Calu3 (cell line): ENCODE measurements at regions not wholly inside any gene's neighbourhood (a gene's known extent, or its start where the extent isn't known, plus 50 kb on each side); places are given as distances from the start of the nearest gene placed in this dataset.

ENCODE experiments used
- BruUV-seq: library from RNA; stranded (reverse); fragments of 400-500 nt; replicated peaks from 2 replicates; lab custom pipeline; 2021; lab: Mats Ljungman, UMichigan
- CTCF ChIA-PET: fragments of 300-600 bp; sonication (Branson Sonifier 250); formaldehyde crosslinking; loops from one replicate; lab custom pipeline; 2022; ENCODE audit warnings: antibody characterized with exemption; lab: Charles Lee
- DNase-seq: peaks from one replicate; pipeline ENCODE4 v3.0.0; 2022
- H3K27ac Mint-ChIP-seq: one replicate; pipeline ENCODE4 v1.8.0; 2022; ENCODE audit warnings: mixed read lengths; ENCODE audit not compliant: unreplicated experiment
- H3K27me3 Mint-ChIP-seq: one replicate; pipeline ENCODE4 v1.8.0; 2022; ENCODE audit warnings: mixed read lengths; ENCODE audit not compliant: unreplicated experiment
- H3K36me3 Mint-ChIP-seq: one replicate; pipeline ENCODE4 v1.8.0; 2022; ENCODE audit warnings: mild to moderate bottlenecking, moderate library complexity, mixed read lengths; ENCODE audit not compliant: insufficient read depth, unreplicated experiment
- H3K4me1 Mint-ChIP-seq: one replicate; pipeline ENCODE4 v1.8.0; 2022; ENCODE audit warnings: mild to moderate bottlenecking, low read depth, mixed read lengths; ENCODE audit not compliant: unreplicated experiment
- H3K4me3 Mint-ChIP-seq: one replicate; pipeline ENCODE4 v1.8.0; 2022; ENCODE audit warnings: mild to moderate bottlenecking, low read depth, moderate library complexity, mixed read lengths; ENCODE audit not compliant: unreplicated experiment
- H3K9me3 Mint-ChIP-seq: one replicate; pipeline ENCODE4 v1.8.0; 2022; ENCODE audit warnings: low read depth, mixed read lengths; ENCODE audit not compliant: unreplicated experiment
- CTCF ChIP-seq: fragments of 200-600 bp; IDR thresholded peaks from one replicate; pipeline ENCODE4 v1.8.0; 2022; ENCODE audit warnings: antibody characterized with exemption; ENCODE audit not compliant: unreplicated experiment
- intact Hi-C: fragments of 100-400 bp; cut with micrococcal nuclease; formaldehyde crosslinking; loops from one replicate; pipeline ENCODE4 v1.10.0; 2022; ENCODE audit not compliant: unreplicated experiment

GRCh38 chr2:2524348-2524941 lies 193.4 kb upstream of the MYT1L start:
- intact Hi-C loops: no loop called here
- Mint-ChIP-seq H3K4me1 (no peaks in the 10 kb centered on the region), H3K27ac (no peak overlapping the region), H3K9me3 (peaks cover 17% of the 10 kb centered on the region), H3K4me3 (no peak overlapping the region), H3K36me3 (no peaks in the 10 kb centered on the region), H3K27me3 (no peaks in the 10 kb centered on the region)
- TF ChIP-seq CTCF: no peak
- no TSS peak for BruUV-seq
- CTCF ChIA-PET: no interaction called here
- DNase-seq: no peak

DNA sequence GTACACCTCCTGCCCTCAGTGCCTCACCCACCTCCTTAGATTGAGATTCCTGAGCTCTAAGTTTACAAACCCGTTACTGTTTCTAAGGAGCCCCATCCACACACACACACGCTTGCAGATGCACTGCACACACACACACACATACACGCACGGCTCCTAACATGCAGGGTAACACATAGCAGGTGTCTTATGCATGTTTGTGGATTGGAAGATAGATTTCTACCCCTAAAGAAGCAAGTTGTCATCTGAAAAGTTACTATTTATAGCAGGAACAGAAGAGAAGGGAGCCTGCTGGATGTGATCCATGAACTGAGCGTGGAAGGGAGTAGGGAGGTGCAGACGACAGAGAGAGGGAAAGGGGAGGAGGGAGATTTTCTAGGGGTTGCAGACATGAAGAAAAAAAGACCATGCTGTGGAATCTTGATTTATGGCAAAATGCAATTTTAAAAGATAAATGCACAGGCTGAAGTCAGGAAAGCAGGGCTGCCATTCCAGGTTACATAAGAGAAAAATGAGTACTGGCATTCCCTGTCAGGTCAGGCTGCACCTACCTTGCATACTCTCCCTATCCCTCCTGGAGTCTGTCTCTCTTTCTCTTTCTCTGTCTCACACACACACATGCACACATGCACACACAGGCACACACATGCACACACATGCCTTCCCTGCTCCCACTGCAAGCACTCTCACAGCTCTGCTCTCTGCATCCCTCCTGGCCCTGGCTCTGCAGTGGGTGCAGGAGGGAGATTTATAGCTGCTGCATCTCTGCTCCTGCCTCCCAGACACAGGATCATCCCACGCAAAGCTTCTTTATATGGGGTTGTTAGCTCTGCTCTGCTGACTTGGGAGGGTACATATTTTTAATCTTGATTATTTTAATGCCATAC lies 192.6 kb upstream of the MYT1L start:
- Mint-ChIP-seq H3K27ac (no peak overlapping the region), H3K27me3 (no peaks in the 10 kb centered on the region), H3K36me3 (no peaks in the 10 kb centered on the region), H3K4me3 (no peak overlapping the region), H3K9me3 (peaks cover 17% of the 10 kb centered on the region), H3K4me1 (no peaks in the 10 kb centered on the region)
- no peak for TF ChIP-seq CTCF
- no TSS peak for BruUV-seq
- CTCF ChIA-PET: no interaction called here
- intact Hi-C loops: no loop called here
- no peak for DNase-seq

GRCh38 chr2:2520401-2520811 lies 189.3 kb upstream of the MYT1L start:
- H3K4me3 Mint-ChIP-seq: no peak overlapping the region
- DNase-seq: no peak
- CTCF ChIA-PET: no interaction called here
- H3K36me3 Mint-ChIP-seq: no peaks in the 10 kb centered on the region
- no peaks in the 10 kb centered on the region for H3K4me1 Mint-ChIP-seq
- no peak overlapping the region for H3K27ac Mint-ChIP-seq
- H3K27me3 Mint-ChIP-seq: no peaks in the 10 kb centered on the region
- TF ChIP-seq CTCF: no peak
- peaks cover 23% of the 10 kb centered on the region for H3K9me3 Mint-ChIP-seq
- intact Hi-C loops: no loop called here
- no TSS peak for BruUV-seq

DNA sequence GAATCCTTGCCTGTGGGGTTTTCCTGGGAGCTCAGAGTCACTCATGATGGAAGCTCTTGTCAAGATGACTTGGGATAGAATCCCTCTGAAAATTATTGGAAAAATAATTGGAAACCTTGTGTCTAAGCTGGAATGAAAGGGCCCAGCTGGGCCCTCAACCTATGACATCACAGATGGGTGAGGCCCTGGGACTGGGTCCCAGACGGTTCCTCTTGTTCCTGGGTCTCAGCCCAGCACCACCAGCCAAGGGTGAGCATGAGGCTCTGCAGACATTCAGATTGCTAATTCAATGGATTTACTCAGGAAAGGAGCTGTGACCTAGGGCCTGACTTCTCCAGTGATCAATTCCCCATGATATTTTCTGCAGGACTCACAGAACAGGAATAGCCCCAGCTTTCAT lies 188.3 kb upstream of the MYT1L start:
- Mint-ChIP-seq H3K27me3 (no peaks in the 10 kb centered on the region), H3K9me3 (peaks cover 23% of the 10 kb centered on the region), H3K4me3 (no peak overlapping the region), H3K4me1 (no peaks in the 10 kb centered on the region), H3K27ac (no peak overlapping the region), H3K36me3 (no peaks in the 10 kb centered on the region)
- no peak for DNase-seq
- TF ChIP-seq CTCF: no peak
- CTCF ChIA-PET: no interaction called here
- intact Hi-C loops: no loop called here
- no TSS peak for BruUV-seq
